Muscle of leg (tissue), 3 donors: ENCODE measurements at regions not wholly inside any gene's neighbourhood (a gene's known extent, or its start where the extent isn't known, plus 50 kb on each side); places are given as distances from the start of the nearest gene placed in this dataset.

Experiments
- DNase-seq: peaks from one replicate; pipeline ENCODE4 v3.0.0; 2013
- H3K27ac ChIP-seq: one replicate; pipeline ENCODE4 v1.5.1; 2013; ENCODE audit warnings: mild to moderate bottlenecking, low read length, control low read depth
- H3K27me3 ChIP-seq: one replicate; pipeline ENCODE4 v1.6.1; 2013; ENCODE audit warnings: low read length; ENCODE audit not compliant: control insufficient read depth, insufficient read depth
- H3K36me3 ChIP-seq: one replicate; pipeline ENCODE4 v1.6.1; 2013; ENCODE audit warnings: low read length; ENCODE audit not compliant: control insufficient read depth, insufficient read depth
- H3K4me1 ChIP-seq: one replicate; pipeline ENCODE4 v1.6.1; 2013; ENCODE audit warnings: low read length; ENCODE audit not compliant: control insufficient read depth, insufficient read depth
- H3K4me3 ChIP-seq: one replicate; pipeline ENCODE4 v1.5.1; 2013; ENCODE audit warnings: low read length, control low read depth
- H3K9me3 ChIP-seq: replicated peaks from 2 replicates; pipeline ENCODE4 v1.6.1; 2013; ENCODE audit warnings: low read depth, low read length; ENCODE audit not compliant: control insufficient read depth
- WGBS: methylation state at CpG from one replicate; pipeline ENCODE4 v1.1.5; 2013; ENCODE audit warnings: missing lambda C conversion rate; ENCODE audit not compliant: insufficient coverage; 5-methylcytosine and 5-hydroxymethylcytosine counted together

DNA sequence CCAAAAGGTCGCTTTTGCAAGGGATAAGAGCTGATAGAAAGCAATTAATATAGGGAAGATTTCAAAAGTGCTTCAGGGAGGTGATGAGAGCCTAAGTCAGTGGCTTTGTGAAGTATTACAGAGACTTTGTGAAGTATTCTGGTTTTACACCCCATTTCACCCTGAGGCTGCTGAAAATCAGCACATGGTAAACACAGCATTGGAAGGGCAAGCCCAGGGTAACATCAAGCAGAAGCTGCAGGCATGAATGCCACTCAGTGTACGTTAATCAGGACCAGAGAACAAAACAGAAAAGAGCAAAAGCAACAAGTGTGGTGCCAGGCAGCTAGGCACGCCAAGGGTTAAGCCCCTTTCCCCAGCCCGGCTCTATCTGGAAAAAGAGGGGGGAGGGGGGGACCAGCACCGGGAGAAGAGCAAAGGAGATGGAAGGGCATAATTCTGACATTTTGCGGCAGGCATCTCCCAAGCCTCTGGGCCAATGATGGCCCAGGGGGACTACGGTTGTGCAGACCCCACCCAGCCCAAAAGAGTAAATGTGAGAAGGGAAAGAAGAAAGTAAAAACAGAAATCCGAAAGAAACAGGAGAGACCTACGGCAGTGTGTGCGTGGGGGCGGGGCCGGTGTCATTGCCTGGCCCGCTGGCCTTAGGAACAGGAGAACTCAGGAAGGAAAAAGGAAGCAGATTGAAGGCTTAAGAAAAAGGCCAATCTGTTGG lies 58.9 kb downstream of the DHRS2 start:
- H3K4me1 ChIP-seq = peaks cover 27% of the 10 kb centered on the region
- peak; percentile 55 for DNase-seq
- no peaks in the 10 kb centered on the region for H3K27me3 ChIP-seq
- H3K4me3 ChIP-seq = peak overlapping the region; percentile 41
- H3K27ac ChIP-seq = peak overlapping the region; percentile 10
- H3K9me3 ChIP-seq = no peaks in the 10 kb centered on the region
- WGBS = 7% methylated on average over 12 of the region's 13 CpGs
- H3K36me3 ChIP-seq = no peaks in the 10 kb centered on the region

DNA sequence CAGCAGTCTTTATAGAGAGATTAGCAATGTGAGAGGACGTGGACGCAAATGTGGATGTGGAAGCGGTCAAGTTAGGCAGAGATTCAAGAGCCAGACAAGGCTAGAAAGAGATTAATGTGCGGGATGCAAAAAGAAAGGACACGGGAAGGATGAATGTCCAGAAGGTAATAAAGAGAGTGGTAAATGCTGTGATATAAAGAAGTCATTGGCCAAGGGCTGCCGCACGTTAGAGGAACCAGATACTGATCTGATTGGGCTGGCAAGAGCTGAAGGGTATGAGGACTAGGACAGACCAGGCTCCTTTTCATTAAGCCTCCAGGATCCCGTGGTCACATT lies 59.5 kb downstream of the DHRS2 start:
- Histone ChIP-seq H3K27me3 (no peaks in the 10 kb centered on the region), H3K27ac (peak overlapping the region; percentile 10), H3K4me3 (peak overlapping the region; percentile 41), H3K4me1 (peaks cover 27% of the 10 kb centered on the region), H3K9me3 (no peaks in the 10 kb centered on the region), H3K36me3 (no peaks in the 10 kb centered on the region)
- DNase-seq = no peak
- 3% methylated on average over 7 of the region's 8 CpGs for WGBS

DNA sequence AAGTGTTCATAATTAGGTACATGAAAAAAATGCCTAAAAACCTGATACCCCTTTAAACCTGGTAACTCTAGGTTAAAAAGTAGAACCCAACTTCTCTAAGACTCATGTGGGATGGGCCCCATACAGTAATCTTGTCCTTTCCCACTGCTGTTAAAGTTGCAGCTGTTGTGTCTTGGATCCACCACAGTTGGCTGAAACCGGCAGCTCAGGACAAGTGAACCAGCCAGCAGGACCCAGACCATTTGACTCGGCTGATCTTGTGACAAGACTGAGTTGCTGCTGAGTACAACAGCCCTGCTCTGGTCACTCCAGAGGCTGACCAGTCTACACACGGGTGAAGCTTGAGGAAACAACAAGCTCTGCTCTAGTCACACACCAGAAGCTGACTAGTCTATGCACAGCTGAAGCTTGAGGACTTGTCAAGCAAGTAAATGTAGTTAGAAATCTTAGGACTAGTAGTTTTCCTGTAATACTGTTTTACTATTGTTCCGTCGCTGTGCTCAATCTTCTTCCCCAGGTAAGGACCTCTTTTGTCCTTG lies 60.6 kb downstream of the DHRS2 start:
- peak; percentile 61 for DNase-seq
- H3K9me3 ChIP-seq = no peaks in the 10 kb centered on the region
- H3K36me3 ChIP-seq = no peaks in the 10 kb centered on the region
- H3K27me3 ChIP-seq = no peaks in the 10 kb centered on the region
- WGBS = 15% methylated on average over 2 of the region's 5 CpGs
- H3K27ac ChIP-seq = no peak overlapping the region
- H3K4me1 ChIP-seq = peaks cover 27% of the 10 kb centered on the region
- H3K4me3 ChIP-seq = no peak overlapping the region

DNA sequence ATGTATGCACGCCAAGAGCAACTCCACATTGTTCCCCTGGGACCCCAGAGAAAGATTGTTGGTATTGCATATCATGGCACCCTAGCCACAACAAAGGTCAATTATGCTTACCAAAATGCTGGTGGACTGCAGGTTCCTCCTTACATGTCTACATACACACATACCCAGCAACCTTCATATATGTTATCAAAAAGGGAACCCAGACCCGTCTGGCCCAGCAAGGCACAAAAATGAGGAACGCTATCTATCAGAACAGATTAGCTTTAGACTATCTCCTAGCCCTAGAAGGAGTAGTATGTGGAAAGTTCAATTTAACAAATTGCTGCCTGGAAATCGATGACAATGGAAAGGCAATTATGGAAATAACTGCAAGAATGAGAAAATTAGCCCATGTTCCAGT lies 61.5 kb downstream of the DHRS2 start:
- H3K9me3 ChIP-seq = no peaks in the 10 kb centered on the region
- no peak for DNase-seq
- no peak overlapping the region for H3K27ac ChIP-seq
- no peaks in the 10 kb centered on the region for H3K27me3 ChIP-seq
- H3K4me3 ChIP-seq = no peak overlapping the region
- peaks cover 27% of the 10 kb centered on the region for H3K4me1 ChIP-seq
- no peaks in the 10 kb centered on the region for H3K36me3 ChIP-seq
- 67% methylated on average over 1 of the region's 4 CpGs for WGBS

DNA sequence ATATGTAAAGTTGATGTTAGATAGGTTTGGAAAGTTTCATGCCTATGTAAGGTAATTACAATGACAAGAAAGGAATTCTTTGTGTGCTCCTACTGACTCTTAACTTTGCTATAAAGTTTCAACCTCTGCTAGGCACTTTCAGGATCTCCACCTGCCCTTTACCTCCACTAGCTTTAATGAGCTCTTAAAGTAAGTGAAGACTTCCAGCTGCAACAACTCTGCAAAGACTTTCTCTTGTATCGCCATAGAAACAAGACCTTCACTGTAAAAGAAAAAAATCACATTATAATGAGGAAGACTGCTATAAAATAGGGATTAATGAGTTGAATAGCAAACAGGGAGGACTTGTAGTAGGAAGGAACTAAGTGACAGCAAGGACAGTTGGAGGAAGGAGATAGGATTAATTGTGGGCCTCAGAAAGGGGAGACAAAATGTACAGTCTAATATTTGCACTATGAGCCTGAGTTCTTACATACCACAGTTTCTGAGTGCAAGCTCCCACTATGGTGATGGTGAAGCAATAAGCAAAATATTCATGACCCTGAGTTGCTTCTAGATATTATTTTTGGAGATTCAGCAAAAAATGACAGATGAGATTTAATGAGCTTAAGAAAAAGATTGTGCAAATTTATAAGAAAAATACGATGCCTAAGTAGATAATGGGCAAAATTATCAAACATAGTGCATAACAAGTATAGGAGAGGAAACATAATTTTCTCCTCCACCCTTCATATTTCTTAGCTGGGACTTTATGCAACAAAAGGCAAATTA lies 66.7 kb downstream of the DHRS2 start:
- WGBS = no CpG with 5 or more reads among the region's 2 CpGs
- Histone ChIP-seq H3K36me3 (no peaks in the 10 kb centered on the region), H3K9me3 (peaks cover 16% of the 10 kb centered on the region), H3K27ac (no peak overlapping the region), H3K27me3 (no peaks in the 10 kb centered on the region), H3K4me1 (no peaks in the 10 kb centered on the region), H3K4me3 (no peak overlapping the region)
- DNase-seq = no peak

DNA sequence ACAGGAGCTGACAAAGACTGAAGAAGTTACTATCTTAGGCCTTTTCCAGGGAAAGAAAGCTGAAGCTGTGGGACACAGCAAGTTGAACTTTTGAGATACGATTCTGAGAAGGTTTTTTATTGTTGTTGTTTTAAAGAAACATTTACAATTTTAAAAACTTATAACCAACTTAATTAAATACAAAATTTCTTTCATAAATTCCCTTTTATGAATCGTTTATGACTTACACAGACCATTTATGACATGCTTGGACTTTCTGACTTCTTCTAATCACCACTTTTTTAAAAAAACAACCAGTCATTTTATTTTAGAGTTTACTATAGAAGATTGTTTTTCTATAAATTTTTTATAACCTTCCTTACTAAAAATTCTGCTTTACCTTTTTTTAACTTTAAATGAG lies 68.7 kb downstream of the DHRS2 start:
- no peak overlapping the region for H3K4me3 ChIP-seq
- no peak for DNase-seq
- WGBS = no CpG with 5 or more reads among the region's 2 CpGs
- H3K27ac ChIP-seq = no peak overlapping the region
- H3K36me3 ChIP-seq = no peaks in the 10 kb centered on the region
- peaks cover 16% of the 10 kb centered on the region for H3K9me3 ChIP-seq
- H3K27me3 ChIP-seq = no peaks in the 10 kb centered on the region
- no peaks in the 10 kb centered on the region for H3K4me1 ChIP-seq

DNA sequence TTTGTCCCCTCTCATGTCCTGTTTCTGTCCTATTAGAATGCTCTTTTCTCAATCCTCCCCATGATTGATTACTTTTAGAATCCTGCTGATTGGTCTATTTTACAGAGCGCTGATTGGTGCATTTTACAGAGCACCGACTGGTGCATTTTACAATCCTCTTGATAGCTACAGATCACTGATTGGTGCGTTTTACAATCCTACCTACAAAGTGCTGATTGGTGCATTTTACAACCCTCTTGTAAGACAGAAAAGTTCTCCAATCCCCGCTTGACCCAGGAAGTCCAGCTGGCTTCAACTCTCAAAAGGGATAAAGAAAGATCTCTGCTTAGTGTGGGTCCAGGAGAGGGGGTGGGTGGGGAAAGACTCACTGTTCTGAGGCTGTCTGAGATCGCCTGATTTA lies 71.3 kb downstream of the DHRS2 start:
- no peak overlapping the region for H3K27ac ChIP-seq
- H3K27me3 ChIP-seq = no peaks in the 10 kb centered on the region
- no peak overlapping the region for H3K4me3 ChIP-seq
- no peaks in the 10 kb centered on the region for H3K36me3 ChIP-seq
- H3K4me1 ChIP-seq = no peaks in the 10 kb centered on the region
- DNase-seq = no peak
- WGBS = 73% methylated on average over 3 of the region's 5 CpGs
- H3K9me3 ChIP-seq = peaks cover 16% of the 10 kb centered on the region

DNA sequence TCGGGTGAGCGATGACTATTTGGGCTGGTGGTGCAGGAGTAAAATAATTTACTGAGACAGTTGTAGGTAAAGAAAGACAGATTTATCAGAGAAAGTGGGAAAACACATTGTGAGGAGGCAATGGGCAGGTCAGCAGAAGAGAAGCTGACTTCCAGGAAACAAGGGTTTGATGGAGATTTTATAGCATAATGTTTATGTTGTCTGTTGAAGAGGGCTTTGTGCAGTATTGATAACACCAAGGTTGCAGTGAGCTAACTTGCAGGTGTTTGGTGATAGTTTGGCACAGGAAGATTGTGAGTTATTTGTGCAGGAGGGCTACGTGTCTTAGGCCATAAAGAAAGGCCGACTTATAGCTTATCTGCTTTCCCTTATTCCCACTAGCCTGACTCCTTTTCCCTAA lies 72.2 kb downstream of the DHRS2 start:
- H3K27ac ChIP-seq = no peak overlapping the region
- DNase-seq = no peak
- H3K4me3 ChIP-seq = no peak overlapping the region
- peaks cover 16% of the 10 kb centered on the region for H3K9me3 ChIP-seq
- WGBS = 95% methylated on average over 2 of the region's 4 CpGs
- H3K36me3 ChIP-seq = no peaks in the 10 kb centered on the region
- H3K27me3 ChIP-seq = no peaks in the 10 kb centered on the region
- H3K4me1 ChIP-seq = no peaks in the 10 kb centered on the region

DNA sequence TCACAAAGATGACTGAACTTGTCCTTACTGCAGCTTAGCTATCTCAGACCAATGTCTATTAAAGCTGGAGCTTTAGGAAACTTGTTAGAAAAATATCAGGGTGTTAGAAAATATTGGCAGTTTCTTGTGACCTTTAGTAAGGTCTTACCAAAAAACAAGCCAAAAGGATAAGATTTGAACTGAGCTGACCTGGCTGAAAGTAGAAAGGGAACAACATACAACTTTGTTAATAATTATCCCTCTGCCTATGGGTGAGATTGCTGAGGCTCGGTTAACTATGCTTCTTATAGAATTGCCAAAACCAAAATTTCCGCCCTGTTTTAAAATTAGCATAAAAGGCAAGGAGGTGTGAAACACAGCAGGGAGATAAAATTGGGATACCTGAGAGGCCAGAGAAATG lies 73.8 kb downstream of the DHRS2 start:
- DNase-seq = no peak
- H3K9me3 ChIP-seq = peaks cover 9% of the 10 kb centered on the region
- no peak overlapping the region for H3K27ac ChIP-seq
- no peak overlapping the region for H3K4me3 ChIP-seq
- no peaks in the 10 kb centered on the region for H3K36me3 ChIP-seq
- no CpG with 5 or more reads among the region's 2 CpGs for WGBS
- H3K4me1 ChIP-seq = no peaks in the 10 kb centered on the region
- no peaks in the 10 kb centered on the region for H3K27me3 ChIP-seq

DNA sequence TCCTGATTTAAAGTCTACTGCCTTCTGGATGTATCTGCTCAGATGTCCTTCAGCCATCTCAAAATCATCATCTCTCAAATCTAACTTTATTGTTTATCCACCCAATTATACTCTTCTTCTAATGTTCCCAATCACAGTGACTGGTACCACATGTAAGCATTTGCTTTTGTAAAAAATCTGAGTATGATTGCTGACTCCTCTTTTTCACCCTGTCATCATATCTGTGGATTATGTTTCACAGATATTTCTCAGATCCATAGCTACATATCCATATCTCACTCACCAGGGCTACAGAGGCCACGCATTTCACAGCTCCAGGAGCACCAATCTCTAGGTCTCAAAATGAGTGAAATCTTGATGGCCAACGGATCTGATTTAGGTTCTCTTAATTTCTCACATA lies 76.1 kb downstream of the DHRS2 start:
- no peak overlapping the region for H3K4me3 ChIP-seq
- DNase-seq = no peak
- WGBS = 64% methylated on average over 2 of the region's 2 CpGs

More for the DNA sequence above, 76.1 kb downstream of the DHRS2 start:
- Histone ChIP-seq H3K4me1 (no peaks in the 10 kb centered on the region), H3K36me3 (no peaks in the 10 kb centered on the region), H3K9me3 (no peaks in the 10 kb centered on the region), H3K27ac (no peak overlapping the region), H3K27me3 (no peaks in the 10 kb centered on the region)
